ENCODE measurements at regions not wholly inside any gene's neighbourhood (a gene's known extent, or its start where the extent isn't known, plus 50 kb on each side); places are given as distances from the start of the nearest gene placed in this dataset.

GRCh38 chr9:1296331-1296730 lies 246.2 kb downstream of the DMRT2 start:
- TF ChIP-seq GATA2 (IDR thresholded peaks at IDR 0.05; ENCODE audit: low read depth, low read length) = no peak
- no peak for TF ChIP-seq GATA3 (IDR thresholded peaks at IDR 0.05; ENCODE audit: low read depth, low read length)
